ENCODE measurements at regions not wholly inside any gene's neighbourhood (a gene's known extent, or its start where the extent isn't known, plus 50 kb on each side); places are given as distances from the start of the nearest gene placed in this dataset.

- Mint-ChIP-seq H3K4me3 (no peak overlapping the region), H3K27me3 (ENCODE audit: low read depth) (no peaks in the 10 kb centered on the region), H3K36me3 (ENCODE audit: low read depth) (no peaks in the 10 kb centered on the region), H3K9me3 (peaks cover 6% of the 10 kb centered on the region), H3K4me1 (ENCODE audit: low read depth) (no peaks in the 10 kb centered on the region), H3K27ac (no peak overlapping the region)
- intact Hi-C loops (cut with micrococcal nuclease), result no loop called here
- CTCF ChIA-PET, result no interaction called here
- no peak for DNase-seq
Measured at GRCh38 chr18:66167829-66168684, 417.2 kb downstream of the CDH7 start.

GRCh38 chr18:66160007-66160406 lies 409.2 kb downstream of the CDH7 start:
- no peak for DNase-seq
- no peak overlapping the region for H3K4me3 Mint-ChIP-seq
- H3K9me3 Mint-ChIP-seq, result peaks cover 2% of the 10 kb centered on the region
- CTCF ChIA-PET, result no interaction called here
- intact Hi-C loops (cut with micrococcal nuclease), result no loop called here
- no peaks in the 10 kb centered on the region for H3K27me3 Mint-ChIP-seq (ENCODE audit: low read depth)
- no peak overlapping the region for H3K27ac Mint-ChIP-seq
- H3K36me3 Mint-ChIP-seq (ENCODE audit: low read depth), result no peaks in the 10 kb centered on the region
- H3K4me1 Mint-ChIP-seq (ENCODE audit: low read depth), result no peaks in the 10 kb centered on the region

DNA sequence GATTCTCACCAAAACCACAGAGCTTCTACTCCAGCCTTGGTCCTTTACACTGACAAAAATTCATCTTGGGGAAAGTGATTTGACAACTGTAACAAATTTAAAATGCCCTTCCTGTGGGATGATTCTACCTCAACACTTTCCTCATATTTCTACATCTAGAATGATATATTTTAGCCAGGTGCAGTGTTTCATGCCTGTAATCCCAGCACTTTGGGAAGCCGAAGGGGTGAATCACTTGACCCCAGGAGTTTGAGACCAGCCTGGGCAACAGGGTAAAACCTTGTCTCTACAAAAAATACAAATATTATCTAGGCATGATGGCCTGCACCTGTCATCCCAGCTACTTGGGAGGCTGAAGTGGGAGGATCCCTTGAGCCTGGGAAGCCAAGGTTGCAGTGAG lies 408.6 kb downstream of the CDH7 start:
- no peak for DNase-seq
- Mint-ChIP-seq H3K4me1 (ENCODE audit: low read depth) (no peaks in the 10 kb centered on the region), H3K9me3 (peaks cover 2% of the 10 kb centered on the region), H3K36me3 (ENCODE audit: low read depth) (no peaks in the 10 kb centered on the region), H3K4me3 (no peak overlapping the region), H3K27me3 (ENCODE audit: low read depth) (no peaks in the 10 kb centered on the region), H3K27ac (no peak overlapping the region)
- CTCF ChIA-PET, result no interaction called here
- intact Hi-C loops (cut with micrococcal nuclease), result no loop called here

DNA sequence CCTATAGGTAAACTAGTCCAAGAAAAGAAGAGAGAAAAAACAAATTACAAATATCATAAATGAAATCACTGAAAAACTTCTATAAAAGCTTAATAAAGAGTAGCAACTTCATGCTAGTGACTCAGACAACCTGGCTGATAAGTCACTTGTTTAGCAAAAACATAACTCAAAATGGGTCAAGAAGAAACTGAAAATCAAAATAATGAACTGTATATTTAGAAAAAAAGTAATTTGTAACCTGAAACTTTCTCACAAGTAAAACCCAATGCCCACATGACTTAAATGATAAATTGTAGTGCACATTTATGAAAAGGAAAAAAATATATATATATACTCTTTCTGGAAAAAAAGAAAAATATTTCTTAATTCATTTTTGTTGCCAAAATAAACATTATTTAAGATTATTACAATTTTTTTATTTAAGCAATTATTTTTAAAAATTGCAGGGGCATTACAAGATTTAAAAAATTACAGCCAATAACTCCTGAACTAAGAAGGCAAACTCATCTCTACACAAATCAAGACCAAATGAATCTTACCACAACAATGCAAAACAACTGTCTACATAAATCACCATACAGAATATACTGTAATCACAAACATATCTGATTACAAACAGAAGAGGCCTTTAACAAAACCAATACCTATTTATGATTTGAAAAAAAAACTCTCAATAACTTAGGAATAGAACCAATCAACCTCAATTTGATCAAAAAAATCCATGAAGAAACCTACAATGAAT lies 406.3 kb downstream of the CDH7 start:
- Mint-ChIP-seq H3K27me3 (ENCODE audit: low read depth) (no peaks in the 10 kb centered on the region), H3K9me3 (no peaks in the 10 kb centered on the region), H3K27ac (no peak overlapping the region), H3K36me3 (ENCODE audit: low read depth) (no peaks in the 10 kb centered on the region), H3K4me1 (ENCODE audit: low read depth) (no peaks in the 10 kb centered on the region), H3K4me3 (no peak overlapping the region)
- no peak for DNase-seq
- intact Hi-C loops (cut with micrococcal nuclease), result no loop called here
- CTCF ChIA-PET, result interaction anchor here (0.6 kb wide), 1 partner anchor 321 kb away, joined by 3 read pairs; no protein-coding TSS in a partner anchor

DNA sequence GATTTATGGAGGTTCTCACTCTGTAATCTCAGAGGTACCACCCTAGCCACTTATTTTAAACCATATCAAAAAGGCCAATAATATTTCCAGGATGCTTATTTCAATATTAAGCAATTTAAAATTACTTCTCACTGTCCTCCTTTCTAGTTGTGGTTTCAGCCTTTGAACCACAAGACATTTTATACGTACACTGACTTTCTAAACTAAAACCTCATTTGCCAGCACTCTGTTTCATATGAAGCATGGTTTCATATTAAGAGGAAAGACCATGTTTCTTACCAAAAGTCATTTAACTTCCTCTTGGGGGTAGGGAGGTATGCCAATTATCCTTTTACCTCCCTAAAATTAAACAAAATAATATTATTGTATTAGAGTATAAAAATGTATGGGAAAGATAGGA lies 399.8 kb downstream of the CDH7 start:
- Mint-ChIP-seq H3K9me3 (no peaks in the 10 kb centered on the region), H3K36me3 (ENCODE audit: low read depth) (no peaks in the 10 kb centered on the region), H3K4me1 (ENCODE audit: low read depth) (no peaks in the 10 kb centered on the region), H3K27ac (no peak overlapping the region), H3K4me3 (no peak overlapping the region), H3K27me3 (ENCODE audit: low read depth) (no peaks in the 10 kb centered on the region)
- CTCF ChIA-PET, result no interaction called here
- no peak for DNase-seq
- intact Hi-C loops (cut with micrococcal nuclease), result no loop called here

GRCh38 chr18:66143029-66143428 lies 392.2 kb downstream of the CDH7 start:
- Mint-ChIP-seq H3K4me1 (ENCODE audit: low read depth) (no peaks in the 10 kb centered on the region), H3K27ac (no peak overlapping the region), H3K27me3 (ENCODE audit: low read depth) (no peaks in the 10 kb centered on the region), H3K4me3 (no peak overlapping the region), H3K9me3 (no peaks in the 10 kb centered on the region), H3K36me3 (ENCODE audit: low read depth) (no peaks in the 10 kb centered on the region)
- CTCF ChIA-PET, result no interaction called here
- intact Hi-C loops (cut with micrococcal nuclease), result no loop called here
- no peak for DNase-seq

- CTCF ChIA-PET, result interaction anchor here (0.6 kb wide), 1 partner anchor 403 kb away, joined by 3 read pairs; no protein-coding TSS in a partner anchor
- no peak overlapping the region for H3K27ac Mint-ChIP-seq
- no peak for DNase-seq
- intact Hi-C loops (cut with micrococcal nuclease), result no loop called here
- no peaks in the 10 kb centered on the region for H3K36me3 Mint-ChIP-seq (ENCODE audit: low read depth)
- H3K4me1 Mint-ChIP-seq (ENCODE audit: low read depth), result no peaks in the 10 kb centered on the region
- H3K9me3 Mint-ChIP-seq, result no peaks in the 10 kb centered on the region
- H3K27me3 Mint-ChIP-seq (ENCODE audit: low read depth), result no peaks in the 10 kb centered on the region
- no peak overlapping the region for H3K4me3 Mint-ChIP-seq
Measured at GRCh38 chr18:66141716-66142115, 390.9 kb downstream of the CDH7 start.

GRCh38 chr18:66138642-66139041 lies 387.8 kb downstream of the CDH7 start:
- H3K27me3 Mint-ChIP-seq (ENCODE audit: low read depth), result no peaks in the 10 kb centered on the region
- intact Hi-C loops (cut with micrococcal nuclease), result no loop called here
- no peak overlapping the region for H3K4me3 Mint-ChIP-seq
- CTCF ChIA-PET, result no interaction called here
- H3K36me3 Mint-ChIP-seq (ENCODE audit: low read depth), result no peaks in the 10 kb centered on the region
- peaks cover 3% of the 10 kb centered on the region for H3K9me3 Mint-ChIP-seq
- no peak overlapping the region for H3K27ac Mint-ChIP-seq
- no peaks in the 10 kb centered on the region for H3K4me1 Mint-ChIP-seq (ENCODE audit: low read depth)
- no peak for DNase-seq

DNA sequence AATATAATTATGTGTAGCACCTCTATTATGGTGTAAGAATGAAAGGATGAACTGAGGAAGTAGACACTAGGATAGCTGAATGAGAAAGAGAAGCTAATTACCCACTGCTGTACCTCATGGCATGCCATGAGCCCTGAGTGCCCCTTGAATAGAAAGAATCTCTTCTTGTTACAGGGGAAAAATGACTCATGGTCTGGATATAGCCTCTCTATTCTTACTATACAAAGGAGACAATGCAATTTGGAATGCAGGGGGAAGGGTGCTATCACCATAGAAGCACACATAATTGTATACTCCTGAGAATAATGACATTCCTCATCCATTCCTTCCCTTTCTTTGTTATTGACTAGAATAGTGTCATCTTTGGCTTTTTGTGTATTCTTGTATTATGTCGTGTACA lies 385.2 kb downstream of the CDH7 start:
- CTCF ChIA-PET, result interaction anchor here (0.7 kb wide), 1 partner anchor 9 kb away, joined by 4 read pairs; no protein-coding TSS in a partner anchor
- DNase-seq, result no peak
- H3K27me3 Mint-ChIP-seq (ENCODE audit: low read depth), result no peaks in the 10 kb centered on the region
- no peaks in the 10 kb centered on the region for H3K4me1 Mint-ChIP-seq (ENCODE audit: low read depth)
- H3K27ac Mint-ChIP-seq, result no peak overlapping the region
- no peak overlapping the region for H3K4me3 Mint-ChIP-seq
- intact Hi-C loops (cut with micrococcal nuclease), result no loop called here
- H3K36me3 Mint-ChIP-seq (ENCODE audit: low read depth), result no peaks in the 10 kb centered on the region
- peaks cover 3% of the 10 kb centered on the region for H3K9me3 Mint-ChIP-seq

GRCh38 chr18:66129248-66129647 lies 378.4 kb downstream of the CDH7 start:
- DNase-seq, result no peak
- no peaks in the 10 kb centered on the region for H3K36me3 Mint-ChIP-seq (ENCODE audit: low read depth)
- CTCF ChIA-PET, result no interaction called here
- intact Hi-C loops (cut with micrococcal nuclease), result no loop called here
- no peaks in the 10 kb centered on the region for H3K4me1 Mint-ChIP-seq (ENCODE audit: low read depth)
- H3K27me3 Mint-ChIP-seq (ENCODE audit: low read depth), result no peaks in the 10 kb centered on the region
- no peak overlapping the region for H3K27ac Mint-ChIP-seq
- H3K4me3 Mint-ChIP-seq, result no peak overlapping the region
- H3K9me3 Mint-ChIP-seq, result peaks cover 5% of the 10 kb centered on the region

GRCh38 chr18:66126266-66126665 lies 375.5 kb downstream of the CDH7 start:
- peaks cover 2% of the 10 kb centered on the region for H3K9me3 Mint-ChIP-seq
- no peaks in the 10 kb centered on the region for H3K4me1 Mint-ChIP-seq (ENCODE audit: low read depth)
- H3K4me3 Mint-ChIP-seq, result no peak overlapping the region

GRCh38 chr18:66124394-66124793 lies 373.6 kb downstream of the CDH7 start:
- Mint-ChIP-seq H3K27ac (no peak overlapping the region), H3K27me3 (ENCODE audit: low read depth) (no peaks in the 10 kb centered on the region), H3K9me3 (no peaks in the 10 kb centered on the region), H3K36me3 (ENCODE audit: low read depth) (no peaks in the 10 kb centered on the region), H3K4me3 (no peak overlapping the region), H3K4me1 (ENCODE audit: low read depth) (no peaks in the 10 kb centered on the region)
- CTCF ChIA-PET, result no interaction called here
- intact Hi-C loops (cut with micrococcal nuclease), result no loop called here
- DNase-seq, result no peak

More at GRCh38 chr18:66126266-66126665, 375.5 kb downstream of the CDH7 start:
- DNase-seq, result no peak
- H3K27me3 Mint-ChIP-seq (ENCODE audit: low read depth), result no peaks in the 10 kb centered on the region
- intact Hi-C loops (cut with micrococcal nuclease), result no loop called here
- CTCF ChIA-PET, result no interaction called here
- no peaks in the 10 kb centered on the region for H3K36me3 Mint-ChIP-seq (ENCODE audit: low read depth)
- H3K27ac Mint-ChIP-seq, result no peak overlapping the region

GRCh38 chr18:66119347-66119746 lies 368.5 kb downstream of the CDH7 start:
- peaks cover 3% of the 10 kb centered on the region for H3K9me3 Mint-ChIP-seq

More at GRCh38 chr18:66119347-66119746, 368.5 kb downstream of the CDH7 start:
- no peak overlapping the region for H3K27ac Mint-ChIP-seq
- no peaks in the 10 kb centered on the region for H3K4me1 Mint-ChIP-seq (ENCODE audit: low read depth)
- no peak for DNase-seq
- no peaks in the 10 kb centered on the region for H3K36me3 Mint-ChIP-seq (ENCODE audit: low read depth)
- intact Hi-C loops (cut with micrococcal nuclease), result no loop called here
- no peak overlapping the region for H3K4me3 Mint-ChIP-seq
- CTCF ChIA-PET, result no interaction called here
- no peaks in the 10 kb centered on the region for H3K27me3 Mint-ChIP-seq (ENCODE audit: low read depth)

Measured in activated naive CD4-positive, alpha-beta T cell treated with anti-CD3 and anti-CD28 coated beads for 36 hours (primary cell).